ENCODE measurements at regions not wholly inside any gene's neighbourhood (a gene's known extent, or its start where the extent isn't known, plus 50 kb on each side); places are given as distances from the start of the nearest gene placed in this dataset.

- 8 to 38% (median 22%) methylated on average over 18 of the region's 18 CpGs for WGBS, 3 donors
- Histone ChIP-seq H3K27ac (ENCODE audit: low read depth in 1 of 3, low read length in 2 of 3) (peak overlapping the region in 1 of 3 donors; percentile 41), H3K9me3 (ENCODE audit: control insufficient read depth in 2 of 2, insufficient read depth in 1 of 2, low read depth in 1 of 2, low read length in 1 of 2) (peaks cover 0 to 4% of the 10 kb centered on the region in 2 donors), H3K36me3 (ENCODE audit: control insufficient read depth in 3 of 3, insufficient read depth in 2 of 3, low read depth in 1 of 3, low read length in 3 of 3) (peaks cover 0 to 6% (median 0%) of the 10 kb centered on the region in 3 donors), H3K4me1 (ENCODE audit: control insufficient read depth in 3 of 3, insufficient read depth in 2 of 3, low read depth in 1 of 3, low read length in 2 of 3) (peaks cover 0 to 9% (median 0%) of the 10 kb centered on the region in 3 donors), H3K27me3 (ENCODE audit: control insufficient read depth in 3 of 3, insufficient read depth in 3 of 3, low read length in 3 of 3) (no peaks in the 10 kb centered on the region), H3K4me3 (ENCODE audit: low read depth in 1 of 3, low read length in 3 of 3) (no peak overlapping the region)
- DNase-seq (peak; percentile 55 to 77), FAIRE-seq (no peak)
Measured at GRCh38 chr1:245051349-245052221, 103.2 kb upstream of the KIF26B start.

- Histone ChIP-seq H3K27ac (ENCODE audit: low read depth in 1 of 3, low read length in 2 of 3) (peak overlapping the region in 1 of 3 donors; percentile 62), H3K9me3 (ENCODE audit: control insufficient read depth in 2 of 2, insufficient read depth in 1 of 2, low read depth in 1 of 2, low read length in 1 of 2) (no peaks in the 10 kb centered on the region), H3K36me3 (ENCODE audit: control insufficient read depth in 3 of 3, insufficient read depth in 2 of 3, low read depth in 1 of 3, low read length in 3 of 3) (no peaks in the 10 kb centered on the region), H3K4me3 (ENCODE audit: low read depth in 1 of 3, low read length in 3 of 3) (no peak overlapping the region), H3K4me1 (ENCODE audit: control insufficient read depth in 3 of 3, insufficient read depth in 2 of 3, low read depth in 1 of 3, low read length in 2 of 3) (peaks cover 0 to 15% (median 0%) of the 10 kb centered on the region in 3 donors), H3K27me3 (ENCODE audit: control insufficient read depth in 3 of 3, insufficient read depth in 3 of 3, low read length in 3 of 3) (no peaks in the 10 kb centered on the region)
- no peak for FAIRE-seq
- peak in 1 of 2 donors; percentile 41 for DNase-seq
- 8 to 64% (median 34%) methylated on average over 11 of the region's 11 CpGs for WGBS, 3 donors
Measured at GRCh38 chr1:245046769-245047168, 108.0 kb upstream of the KIF26B start.

DNA sequence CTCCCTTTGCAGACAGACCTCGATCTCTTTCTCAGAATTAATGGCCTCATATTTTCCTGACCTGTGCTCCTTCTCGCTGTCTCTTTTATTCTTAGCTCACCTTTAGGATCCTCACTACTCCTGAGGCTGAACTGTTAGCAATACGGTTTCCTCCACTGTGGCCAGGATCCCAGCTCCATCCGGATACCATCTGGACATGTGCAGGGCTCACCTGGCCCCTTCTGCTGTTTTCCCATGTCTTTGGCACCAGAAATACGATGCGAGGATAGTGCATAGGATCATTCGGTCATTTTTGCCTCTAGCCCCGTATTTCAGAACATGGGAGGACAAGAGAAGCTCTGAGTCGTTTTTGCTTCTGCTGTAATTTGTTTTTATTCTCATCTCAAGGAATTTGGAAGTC, 108.5 kb upstream of the KIF26B start:
- Histone ChIP-seq H3K27me3 (ENCODE audit: control insufficient read depth in 3 of 3, insufficient read depth in 3 of 3, low read length in 3 of 3) (no peaks in the 10 kb centered on the region), H3K9me3 (ENCODE audit: control insufficient read depth in 2 of 2, insufficient read depth in 1 of 2, low read depth in 1 of 2, low read length in 1 of 2) (no peaks in the 10 kb centered on the region), H3K4me1 (ENCODE audit: control insufficient read depth in 3 of 3, insufficient read depth in 2 of 3, low read depth in 1 of 3, low read length in 2 of 3) (peaks cover 0 to 13% (median 0%) of the 10 kb centered on the region in 3 donors), H3K4me3 (ENCODE audit: low read depth in 1 of 3, low read length in 3 of 3) (no peak overlapping the region), H3K27ac (ENCODE audit: low read depth in 1 of 3, low read length in 2 of 3) (peak overlapping the region in 1 of 3 donors; percentile 52), H3K36me3 (ENCODE audit: control insufficient read depth in 3 of 3, insufficient read depth in 2 of 3, low read depth in 1 of 3, low read length in 3 of 3) (no peaks in the 10 kb centered on the region)
- no peak for FAIRE-seq
- WGBS, 3 donors = 24 to 65% (median 37%) methylated on average over 9 of the region's 9 CpGs
- DNase-seq = peak in 1 of 2 donors; percentile 12

GRCh38 chr1:245045087-245045881, 109.5 kb upstream of the KIF26B start:
- Histone ChIP-seq H3K4me1 (ENCODE audit: control insufficient read depth in 3 of 3, insufficient read depth in 2 of 3, low read depth in 1 of 3, low read length in 2 of 3) (peaks cover 0 to 13% (median 0%) of the 10 kb centered on the region in 3 donors), H3K27me3 (ENCODE audit: control insufficient read depth in 3 of 3, insufficient read depth in 3 of 3, low read length in 3 of 3) (no peaks in the 10 kb centered on the region), H3K36me3 (ENCODE audit: control insufficient read depth in 3 of 3, insufficient read depth in 2 of 3, low read depth in 1 of 3, low read length in 3 of 3) (no peaks in the 10 kb centered on the region), H3K4me3 (ENCODE audit: low read depth in 1 of 3, low read length in 3 of 3) (no peak overlapping the region), H3K9me3 (ENCODE audit: control insufficient read depth in 2 of 2, insufficient read depth in 1 of 2, low read depth in 1 of 2, low read length in 1 of 2) (no peaks in the 10 kb centered on the region), H3K27ac (ENCODE audit: low read depth in 1 of 3, low read length in 2 of 3) (peak overlapping the region in 1 of 3 donors; percentile 47)
- DNase-seq = peak; percentile 82 to 96
- FAIRE-seq = no peak
- WGBS, 3 donors = 18 to 61% (median 36%) methylated on average over 9 of the region's 9 CpGs

- FAIRE-seq (no peak), DNase-seq (no peak)
- Histone ChIP-seq H3K36me3 (ENCODE audit: control insufficient read depth in 3 of 3, insufficient read depth in 2 of 3, low read depth in 1 of 3, low read length in 3 of 3) (no peaks in the 10 kb centered on the region), H3K4me1 (ENCODE audit: control insufficient read depth in 3 of 3, insufficient read depth in 2 of 3, low read depth in 1 of 3, low read length in 2 of 3) (peaks cover 0 to 13% (median 0%) of the 10 kb centered on the region in 3 donors), H3K4me3 (ENCODE audit: low read depth in 1 of 3, low read length in 3 of 3) (no peak overlapping the region), H3K27ac (ENCODE audit: low read depth in 1 of 3, low read length in 2 of 3) (no peak overlapping the region), H3K9me3 (ENCODE audit: control insufficient read depth in 2 of 2, insufficient read depth in 1 of 2, low read depth in 1 of 2, low read length in 1 of 2) (no peaks in the 10 kb centered on the region), H3K27me3 (ENCODE audit: control insufficient read depth in 3 of 3, insufficient read depth in 3 of 3, low read length in 3 of 3) (no peaks in the 10 kb centered on the region)
- WGBS, 3 donors = 63 to 75% (median 70%) methylated on average over 6 of the region's 6 CpGs
Measured at GRCh38 chr1:245043611-245043940, 111.2 kb upstream of the KIF26B start.

- DNase-seq = no peak
Measured at GRCh38 chr1:245041058-245041698, 113.6 kb upstream of the KIF26B start.

DNA sequence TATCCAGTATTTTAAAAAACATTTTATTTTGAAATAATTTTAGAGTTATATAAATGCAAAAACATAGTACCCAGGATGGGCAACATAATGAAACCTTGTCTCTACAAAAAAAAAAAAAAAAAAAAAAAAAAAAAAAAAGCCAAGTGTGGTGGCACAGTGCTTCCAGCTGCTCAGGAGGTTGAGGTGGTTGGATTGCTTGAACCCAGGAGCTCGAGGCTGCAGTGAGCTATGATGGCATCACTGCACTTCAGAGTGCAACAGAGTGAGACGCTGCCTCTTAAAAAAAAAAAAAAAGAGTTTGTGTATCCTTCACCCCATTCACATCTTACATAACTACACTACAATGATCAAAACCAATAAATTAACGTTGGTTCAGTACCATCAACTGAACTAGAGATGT, 115.6 kb upstream of the KIF26B start:
- peaks cover 0 to 4% of the 10 kb centered on the region in 2 donors for H3K9me3 ChIP-seq (ENCODE audit: control insufficient read depth in 2 of 2, insufficient read depth in 1 of 2, low read depth in 1 of 2, low read length in 1 of 2)
- H3K4me3 ChIP-seq (ENCODE audit: low read depth in 1 of 3, low read length in 3 of 3) = no peak overlapping the region
- no peaks in the 10 kb centered on the region for H3K4me1 ChIP-seq (ENCODE audit: control insufficient read depth in 3 of 3, insufficient read depth in 2 of 3, low read depth in 1 of 3, low read length in 2 of 3)
- 60 to 76% (median 63%) methylated on average over 3 of the region's 3 CpGs for WGBS, 3 donors
- FAIRE-seq (no peak), DNase-seq (no peak)
- H3K27ac ChIP-seq (ENCODE audit: low read depth in 1 of 3, low read length in 2 of 3) = no peak overlapping the region
- H3K36me3 ChIP-seq (ENCODE audit: control insufficient read depth in 3 of 3, insufficient read depth in 2 of 3, low read depth in 1 of 3, low read length in 3 of 3) = no peaks in the 10 kb centered on the region
- H3K27me3 ChIP-seq (ENCODE audit: control insufficient read depth in 3 of 3, insufficient read depth in 3 of 3, low read length in 3 of 3) = no peaks in the 10 kb centered on the region

More at GRCh38 chr1:245041058-245041698, 113.6 kb upstream of the KIF26B start:
- peaks cover 0 to 9% (median 0%) of the 10 kb centered on the region in 3 donors for H3K4me1 ChIP-seq (ENCODE audit: control insufficient read depth in 3 of 3, insufficient read depth in 2 of 3, low read depth in 1 of 3, low read length in 2 of 3)
- no peaks in the 10 kb centered on the region for H3K36me3 ChIP-seq (ENCODE audit: control insufficient read depth in 3 of 3, insufficient read depth in 2 of 3, low read depth in 1 of 3, low read length in 3 of 3)
- WGBS, 3 donors = 55 to 69% (median 56%) methylated on average over 9 of the region's 9 CpGs
- peaks cover 0 to 4% of the 10 kb centered on the region in 2 donors for H3K9me3 ChIP-seq (ENCODE audit: control insufficient read depth in 2 of 2, insufficient read depth in 1 of 2, low read depth in 1 of 2, low read length in 1 of 2)
- H3K27me3 ChIP-seq (ENCODE audit: control insufficient read depth in 3 of 3, insufficient read depth in 3 of 3, low read length in 3 of 3) = no peaks in the 10 kb centered on the region
- H3K27ac ChIP-seq (ENCODE audit: low read depth in 1 of 3, low read length in 2 of 3) = no peak overlapping the region
- no peak overlapping the region for H3K4me3 ChIP-seq (ENCODE audit: low read depth in 1 of 3, low read length in 3 of 3)
- no peak for FAIRE-seq

DNA sequence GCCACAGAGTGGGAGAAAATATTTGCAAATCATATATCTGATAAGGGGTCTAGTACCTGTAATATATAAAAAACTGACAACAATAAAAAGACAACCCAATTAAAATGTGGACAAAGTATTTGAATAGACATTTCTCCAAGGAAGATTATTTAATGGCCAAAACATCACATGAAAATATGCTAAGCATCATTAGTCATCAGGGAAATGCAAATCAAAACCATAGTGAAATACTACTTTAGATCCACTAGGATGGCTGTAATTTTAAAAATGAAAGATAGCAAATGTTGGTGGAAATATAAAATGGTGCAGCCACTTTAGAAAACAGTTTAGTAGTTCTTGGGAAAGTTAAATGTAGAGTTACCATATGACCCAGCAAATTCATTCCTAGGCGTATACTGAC, 118.7 kb upstream of the KIF26B start:
- Histone ChIP-seq H3K4me1 (ENCODE audit: control insufficient read depth in 3 of 3, insufficient read depth in 2 of 3, low read depth in 1 of 3, low read length in 2 of 3) (no peaks in the 10 kb centered on the region), H3K27ac (ENCODE audit: low read depth in 1 of 3, low read length in 2 of 3) (no peak overlapping the region), H3K4me3 (ENCODE audit: low read depth in 1 of 3, low read length in 3 of 3) (no peak overlapping the region), H3K36me3 (ENCODE audit: control insufficient read depth in 3 of 3, insufficient read depth in 2 of 3, low read depth in 1 of 3, low read length in 3 of 3) (no peaks in the 10 kb centered on the region), H3K9me3 (ENCODE audit: control insufficient read depth in 2 of 2, insufficient read depth in 1 of 2, low read depth in 1 of 2, low read length in 1 of 2) (peaks cover 0 to 4% of the 10 kb centered on the region in 2 donors), H3K27me3 (ENCODE audit: control insufficient read depth in 3 of 3, insufficient read depth in 3 of 3, low read length in 3 of 3) (no peaks in the 10 kb centered on the region)
- DNase-seq = no peak
- 96 to 100% (median 97%) methylated on average over 1 of the region's 1 CpG for WGBS, 3 donors
- no peak for FAIRE-seq

Measured in small intestine (tissue), 7 donors.